GM12878 (cell line): ENCODE measurements at regions not wholly inside any gene's neighbourhood (a gene's known extent, or its start where the extent isn't known, plus 50 kb on each side); places are given as distances from the start of the nearest gene placed in this dataset.
A peak's percentile ranks its signal among the peaks of the same experiment; 100 is the strongest.

Source experiments
- CUX1 ChIP-seq: IDR thresholded peaks from 2 replicates; pipeline ENCODE4 v1.6.1; 2012; ENCODE audit warnings: improper control_type of control experiment, low read depth, low read length; ENCODE audit not compliant: insufficient replicate concordance
- TAF1 ChIP-seq: IDR thresholded peaks from 2 replicates; pipeline ENCODE4 v1.6.1; 2011; ENCODE audit warnings: mild to moderate bottlenecking, low read depth, low read length, borderline replicate concordance
- ZBTB4 ChIP-seq: fragments of 450-650 bp; formaldehyde crosslinking; IDR thresholded peaks from 2 replicates; pipeline ENCODE4 v1.4.0; 2022; ENCODE audit warnings: mild to moderate bottlenecking, moderate library complexity
- ZNF687 ChIP-seq: fragments of 450-650 bp; IDR thresholded peaks from 2 replicates; pipeline ENCODE4 v1.6.1; 2017; ENCODE audit warnings: mild to moderate bottlenecking, moderate library complexity

GRCh38 chr15:95304151-95304946 is 1026.2 kb upstream of the NR2F2 start (continued):
- TF ChIP-seq ZBTB4 (CRISPR knock-in tag) (no peak), CUX1 (peak; percentile 26), ZNF687 (no peak), TAF1 (no peak)
